H1 (cell line): ENCODE measurements at regions not wholly inside any gene's neighbourhood (a gene's known extent, or its start where the extent isn't known, plus 50 kb on each side); places are given as distances from the start of the nearest gene placed in this dataset.

Experiments
- CTCF ChIA-PET: fragments of 300-600 bp; sonication (Branson Sonifier 250); formaldehyde crosslinking; loops from one replicate; lab custom pipeline; 2021; ENCODE audit not compliant: partially characterized antibody; lab: Charles Lee
- POLR2A ChIA-PET: fragments of 300-600 bp; sonication (Branson Sonifier 250); formaldehyde crosslinking; loops from one replicate; lab custom pipeline; 2021; ENCODE audit warnings: inconsistent platforms; ENCODE audit not compliant: partially characterized antibody; lab: Charles Lee
- DNase-seq, 2 experiments: peaks; one replicate each; pipeline versions ENCODE4 v3.0.0 to v3.0.0-alpha.2; 2010 to 2022; ENCODE audit warnings: low spot score in 2 of 2, low read depth in 1 of 2, mixed read lengths in 1 of 2
- FAIRE-seq: peaks from 2 replicates; lab custom pipeline; 2011; peaks lifted over from hg19 to GRCh38; lab: Jason Lieb, UNC
- H2AFZ ChIP-seq: 2 replicates; pipeline ENCODE4 v1.8.1; 2012; ENCODE audit warnings: low read length, inconsistent platforms
- H2AK5ac ChIP-seq: 2 replicates; pipeline ENCODE4 v1.6.1; 2013; ENCODE audit warnings: low read depth, low read length
- H2BK120ac ChIP-seq: replicated peaks from 2 replicates; pipeline ENCODE3; 2013; ENCODE audit warnings: low read depth, low read length, inconsistent platforms
- H2BK12ac ChIP-seq: 2 replicates; pipeline ENCODE4 v1.6.1; 2013; ENCODE audit warnings: low read depth, low read length
- H2BK15ac ChIP-seq: 2 replicates; pipeline ENCODE4 v1.6.1; 2013; ENCODE audit warnings: low read length
- H2BK20ac ChIP-seq: 2 replicates; pipeline ENCODE4 v1.6.1; 2013; ENCODE audit warnings: low read length
- H2BK5ac ChIP-seq: 2 replicates; pipeline ENCODE4 v1.6.1; 2013; ENCODE audit warnings: low read depth, low read length
- H3K14ac ChIP-seq: 2 replicates; pipeline ENCODE4 v1.6.1; 2013; ENCODE audit warnings: inconsistent platforms; ENCODE audit not compliant: insufficient read length
- H3K18ac ChIP-seq: 2 replicates; pipeline ENCODE4 v1.6.1; 2013; ENCODE audit warnings: low read length; ENCODE audit errors: extremely low read depth
- H3K23ac ChIP-seq: 2 replicates; pipeline ENCODE4 v1.6.1; 2013; ENCODE audit warnings: inconsistent platforms; ENCODE audit not compliant: insufficient read length
- H3K23me2 ChIP-seq: 2 replicates; pipeline ENCODE4 v1.6.1; 2013; ENCODE audit warnings: low read depth, low read length
- H3K27ac ChIP-seq: 2 replicates; pipeline ENCODE4 v1.6.1; 2011; ENCODE audit warnings: low read depth, low read length, inconsistent platforms
- H3K27me3 ChIP-seq, 4 experiments: replicated peaks in 1 of 4; 1 replicate in 1 of 4; 2 replicates in 3 of 4; pipeline versions ENCODE4 v1.6.1 to v1.8.1; 2011 to 2013; ENCODE audit warnings: low read length in 3 of 4, mild to moderate bottlenecking in 3 of 4, inconsistent platforms in 2 of 4, mixed read lengths in 2 of 4, moderate library complexity in 1 of 4; ENCODE audit not compliant: control insufficient read depth in 3 of 4, insufficient read depth in 3 of 4; ENCODE audit errors: extremely low read depth in 1 of 4
- H3K36me3 ChIP-seq, 4 experiments: 2 replicates each; pipeline versions ENCODE4 v1.6.1 to v1.8.1; 2011 to 2013; ENCODE audit warnings: mild to moderate bottlenecking in 4 of 4, low read length in 3 of 4, moderate library complexity in 2 of 4, control low read depth in 1 of 4, inconsistent platforms in 1 of 4; ENCODE audit not compliant: insufficient read depth in 4 of 4, control insufficient read depth in 2 of 4
- H3K4ac ChIP-seq: replicated peaks from 2 replicates; pipeline ENCODE3; 2013; ENCODE audit warnings: low read length, low read depth, mixed read lengths, inconsistent platforms; ENCODE audit not compliant: insufficient read length
- H3K4me1 ChIP-seq, 4 experiments: replicated peaks in 1 of 4; 1 replicate in 1 of 4; 2 replicates in 3 of 4; pipeline versions ENCODE4 v1.6.1 to v1.8.1; 2011 to 2013; ENCODE audit warnings: low read length in 3 of 4, inconsistent platforms in 2 of 4, mixed read lengths in 1 of 4; ENCODE audit not compliant: insufficient read depth in 4 of 4, control insufficient read depth in 3 of 4
- H3K4me2 ChIP-seq, 2 experiments: 2 replicates each; pipeline versions ENCODE4 v1.6.1 to v1.8.1; 2011 to 2013; ENCODE audit warnings: low read depth in 2 of 2, low read length in 2 of 2, control low read depth in 1 of 2, inconsistent platforms in 1 of 2, mild to moderate bottlenecking in 1 of 2; ENCODE audit not compliant: insufficient read depth in 1 of 2
- H3K4me3 ChIP-seq, 4 experiments: fragments of 200-600, 300-600 bp in 1 of 4; sonication (generic), shearing (Covaris generic), sonication (Bioruptor Twin) in 1 of 4; 2 replicates each; pipeline versions ENCODE4 v1.5.1 to v1.8.1; 2011 to 2016; ENCODE audit warnings: low read length in 4 of 4, low read depth in 3 of 4, control low read depth in 2 of 4, inconsistent platforms in 2 of 4, mild to moderate bottlenecking in 2 of 4, mixed read lengths in 1 of 4, moderate library complexity in 1 of 4; ENCODE audit not compliant: insufficient read depth in 2 of 4; ENCODE audit errors: extremely low read depth in 1 of 4
- H3K56ac ChIP-seq: replicated peaks from 2 replicates; pipeline ENCODE3; 2013; ENCODE audit warnings: low read depth, mild to moderate bottlenecking, mixed read lengths, low read length, inconsistent platforms; ENCODE audit not compliant: insufficient read length
- H3K79me1 ChIP-seq: 2 replicates; pipeline ENCODE4 v1.6.1; 2013; ENCODE audit warnings: low read depth, low read length, control low read depth
- H3K79me2 ChIP-seq, 2 experiments: 2 replicates each; pipeline versions ENCODE4 v1.6.1 to v1.8.1; 2012 to 2013; ENCODE audit warnings: low read length in 2 of 2, mild to moderate bottlenecking in 2 of 2, inconsistent platforms in 1 of 2; ENCODE audit not compliant: insufficient read depth in 2 of 2, control insufficient read depth in 1 of 2
- H3K9ac ChIP-seq, 4 experiments: replicated peaks in 1 of 4; 1 replicate in 1 of 4; 2 replicates in 3 of 4; pipeline versions ENCODE4 v1.6.1 to v1.8.1; 2011 to 2013; ENCODE audit warnings: low read depth in 3 of 4, low read length in 3 of 4, control low read depth in 2 of 4, mild to moderate bottlenecking in 2 of 4, moderate library complexity in 2 of 4, inconsistent platforms in 1 of 4; ENCODE audit errors: extremely low read depth in 1 of 4
- H3K9me3 ChIP-seq, 2 experiments: 2 replicates each; pipeline versions ENCODE4 v1.6.1 to v1.8.1; 2012 to 2013; ENCODE audit warnings: mild to moderate bottlenecking in 2 of 2, moderate library complexity in 2 of 2, control low read depth in 1 of 2, inconsistent platforms in 1 of 2, low read depth in 1 of 2, low read length in 1 of 2, mixed read lengths in 1 of 2; ENCODE audit not compliant: insufficient read depth in 2 of 2
- H4K20me1 ChIP-seq, 2 experiments: replicated peaks in 1 of 2; 2 replicates each; pipeline versions ENCODE3 to v1.8.1; 2011 to 2013; ENCODE audit warnings: inconsistent platforms in 2 of 2, low read length in 2 of 2, mild to moderate bottlenecking in 1 of 2; ENCODE audit not compliant: insufficient read depth in 2 of 2, control insufficient read depth in 1 of 2
- H4K5ac ChIP-seq: 2 replicates; pipeline ENCODE4 v1.6.1; 2013; ENCODE audit warnings: low read length, low read depth, mixed read lengths, inconsistent platforms; ENCODE audit not compliant: insufficient read length
- H4K8ac ChIP-seq: 2 replicates; pipeline ENCODE4 v1.8.0; 2013; ENCODE audit warnings: mild to moderate bottlenecking, moderate library complexity, low read length, inconsistent platforms; ENCODE audit not compliant: insufficient read depth; ENCODE audit errors: extremely low read depth
- H4K91ac ChIP-seq: replicated peaks from 2 replicates; pipeline ENCODE3; 2013; ENCODE audit warnings: low read length, mixed read lengths, inconsistent platforms; ENCODE audit not compliant: insufficient read length
- BCL11A ChIP-seq, 2 experiments: IDR thresholded peaks; one replicate each; pipeline ENCODE4 v1.6.1; 2011; ENCODE audit warnings: low read depth in 2 of 2, low read length in 2 of 2, mild to moderate bottlenecking in 2 of 2
- WGBS, 2 experiments: shearing (Covaris generic) in 1 of 2; methylation state at CpG; one replicate each; pipeline versions ENCODE4 v1.1.6 to v1.1.7; 2013 to 2015; ENCODE audit warnings: low lambda C conversion rate in 2 of 2, mixed read lengths in 2 of 2, inconsistent platforms in 1 of 2, low coverage in 1 of 2, missing lambda C conversion rate in 1 of 2; ENCODE audit not compliant: insufficient replicate concordance in 2 of 2, insufficient coverage in 1 of 2, insufficient read length in 1 of 2; ENCODE audit errors: extremely low coverage in 1 of 2, missing lambda C conversion rate in 1 of 2; 5-methylcytosine and 5-hydroxymethylcytosine counted together

- Histone ChIP-seq H4K5ac (no peak overlapping the region), H2BK15ac (no peak overlapping the region), H3K9me3 (no peaks in the 10 kb centered on the region), H2BK20ac (no peak overlapping the region), H3K23me2 (no peaks in the 10 kb centered on the region), H3K27me3 (no peaks in the 10 kb centered on the region), H4K91ac (no peak overlapping the region), H2BK120ac (no peak overlapping the region), H3K14ac (no peak overlapping the region), H2AFZ (no peak overlapping the region), H4K20me1 (no peaks in the 10 kb centered on the region), H4K8ac (no peak overlapping the region), H3K27ac (no peak overlapping the region), H2BK5ac (no peak overlapping the region), H2BK12ac (no peak overlapping the region), H3K56ac (no peak overlapping the region), H3K9ac (no peak overlapping the region), H3K4me1 (no peaks in the 10 kb centered on the region), H3K4ac (no peak overlapping the region), H3K23ac (no peak overlapping the region), H3K4me3 (no peak overlapping the region), H3K4me2 (no peak overlapping the region), H3K18ac (no peak overlapping the region), H3K36me3 (no peaks in the 10 kb centered on the region), H3K79me1 (no peaks in the 10 kb centered on the region), H2AK5ac (no peak overlapping the region), H3K79me2 (no peaks in the 10 kb centered on the region)
- WGBS, 2 experiments = 98% methylated on average over 9 of the region's 11 CpGs; no CpG with 5 or more reads in 1 of the 2 experiments
- DNase-seq (peak in 1 of 2 experiments; percentile 33), FAIRE-seq (no peak)
- ChIA-PET POLR2A (no interaction called here), CTCF (interaction anchor here (1.0 to 1.3 kb wide), 2 partner anchors 17 to 19 kb away, joined by 3 read pairs; no protein-coding TSS in a partner anchor)
- no peak for TF ChIP-seq BCL11A (IDR thresholded peaks at IDR 0.05; ENCODE audit: low read depth in 2 of 2, low read length in 2 of 2)
Observed at GRCh38 chrX:33741807-33742206, 390.3 kb downstream of the FAM47A start.
